ENCODE measurements at regions not wholly inside any gene's neighbourhood (a gene's known extent, or its start where the extent isn't known, plus 50 kb on each side); places are given as distances from the start of the nearest gene placed in this dataset.

GRCh38 chr2:240376739-240377138, 58.7 kb upstream of the GPC1 start:
- TF ChIP-seq CTCF (IDR thresholded peaks at IDR 0.05; ENCODE audit: low read depth, low read length) (no peak), MAX (IDR thresholded peaks at IDR 0.05; ENCODE audit: low read depth, low read length) (no peak), POLR2A (IDR thresholded peaks at IDR 0.05; ENCODE audit: extremely low read depth, insufficient read length) (no peak), MYC (IDR thresholded peaks at IDR 0.05; ENCODE audit: low read depth, low read length) (no peak)
- H3K4me3 ChIP-seq (ENCODE audit: low read depth, low read length), result no peak overlapping the region
- DNase-seq (ENCODE audit: low read depth), result no peak

GRCh38 chr2:240377366-240377765, 58.1 kb upstream of the GPC1 start:
- no peak for DNase-seq (ENCODE audit: low read depth)
- no peak for TF ChIP-seq POLR2A (IDR thresholded peaks at IDR 0.05; ENCODE audit: extremely low read depth, insufficient read length)
- H3K4me3 ChIP-seq (ENCODE audit: low read depth, low read length), result no peak overlapping the region

GRCh38 chr2:240379089-240379636, 56.3 kb upstream of the GPC1 start:
- DNase-seq (ENCODE audit: low read depth), result no peak
- TF ChIP-seq POLR2A (IDR thresholded peaks at IDR 0.05; ENCODE audit: extremely low read depth, insufficient read length) (no peak), CTCF (IDR thresholded peaks at IDR 0.05; ENCODE audit: low read depth, low read length) (no peak), MYC (IDR thresholded peaks at IDR 0.05; ENCODE audit: low read depth, low read length) (no peak), MAX (IDR thresholded peaks at IDR 0.05; ENCODE audit: low read depth, low read length) (no peak)
- no peak overlapping the region for H3K4me3 ChIP-seq (ENCODE audit: low read depth, low read length)

- TF ChIP-seq CTCF (IDR thresholded peaks at IDR 0.05; ENCODE audit: low read depth, low read length) (no peak), POLR2A (IDR thresholded peaks at IDR 0.05; ENCODE audit: extremely low read depth, insufficient read length) (no peak), MYC (IDR thresholded peaks at IDR 0.05; ENCODE audit: low read depth, low read length) (no peak), MAX (IDR thresholded peaks at IDR 0.05; ENCODE audit: low read depth, low read length) (no peak)
- no peak overlapping the region for H3K4me3 ChIP-seq (ENCODE audit: low read depth, low read length)
- no peak for DNase-seq (ENCODE audit: low read depth)
Observed at GRCh38 chr2:240383099-240383758, 52.2 kb upstream of the GPC1 start.

GRCh38 chr2:240383871-240384700, 51.4 kb upstream of the GPC1 start:
- H3K4me3 ChIP-seq (ENCODE audit: low read depth, low read length), result no peak overlapping the region
- no peak for TF ChIP-seq CTCF (IDR thresholded peaks at IDR 0.05; ENCODE audit: low read depth, low read length)
- no peak for TF ChIP-seq MAX (IDR thresholded peaks at IDR 0.05; ENCODE audit: low read depth, low read length)
- TF ChIP-seq POLR2A (IDR thresholded peaks at IDR 0.05; ENCODE audit: extremely low read depth, insufficient read length), result no peak
- no peak for TF ChIP-seq MYC (IDR thresholded peaks at IDR 0.05; ENCODE audit: low read depth, low read length)
- DNase-seq (ENCODE audit: low read depth), result no peak

All from NB4 (cell line).